ENCODE measurements at regions not wholly inside any gene's neighbourhood (a gene's known extent, or its start where the extent isn't known, plus 50 kb on each side); places are given as distances from the start of the nearest gene placed in this dataset.

DNA sequence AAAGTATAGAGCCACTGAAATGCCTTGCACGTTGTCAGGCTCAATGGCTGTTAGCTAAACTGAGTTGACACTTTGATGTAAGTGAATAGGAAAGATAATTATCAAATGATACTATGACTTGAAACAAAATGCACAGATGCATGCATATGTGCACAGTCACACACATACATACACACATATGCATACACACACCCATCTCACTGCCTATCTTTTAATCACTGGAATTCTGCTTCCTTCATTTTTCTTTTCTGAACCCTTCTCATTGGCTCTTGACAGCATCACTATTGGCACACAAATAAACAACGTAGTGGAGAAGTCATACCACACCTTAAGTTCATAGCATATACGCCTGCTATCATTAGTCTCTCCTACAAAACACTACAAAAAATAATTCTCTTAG is 154.9 kb upstream of the NCKAP5 start:
- TF ChIP-seq, protein P1, sequence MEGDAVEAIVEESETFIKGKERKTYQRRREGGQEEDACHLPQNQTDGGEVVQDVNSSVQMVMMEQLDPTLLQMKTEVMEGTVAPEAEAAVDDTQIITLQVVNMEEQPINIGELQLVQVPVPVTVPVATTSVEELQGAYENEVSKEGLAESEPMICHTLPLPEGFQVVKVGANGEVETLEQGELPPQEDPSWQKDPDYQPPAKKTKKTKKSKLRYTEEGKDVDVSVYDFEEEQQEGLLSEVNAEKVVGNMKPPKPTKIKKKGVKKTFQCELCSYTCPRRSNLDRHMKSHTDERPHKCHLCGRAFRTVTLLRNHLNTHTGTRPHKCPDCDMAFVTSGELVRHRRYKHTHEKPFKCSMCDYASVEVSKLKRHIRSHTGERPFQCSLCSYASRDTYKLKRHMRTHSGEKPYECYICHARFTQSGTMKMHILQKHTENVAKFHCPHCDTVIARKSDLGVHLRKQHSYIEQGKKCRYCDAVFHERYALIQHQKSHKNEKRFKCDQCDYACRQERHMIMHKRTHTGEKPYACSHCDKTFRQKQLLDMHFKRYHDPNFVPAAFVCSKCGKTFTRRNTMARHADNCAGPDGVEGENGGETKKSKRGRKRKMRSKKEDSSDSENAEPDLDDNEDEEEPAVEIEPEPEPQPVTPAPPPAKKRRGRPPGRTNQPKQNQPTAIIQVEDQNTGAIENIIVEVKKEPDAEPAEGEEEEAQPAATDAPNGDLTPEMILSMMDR (IDR thresholded peaks at IDR 0.05; ENCODE audit: poor library complexity, severe bottlenecking), result no peak
- no peak for TF ChIP-seq SMC3 (conservative IDR thresholded peaks at IDR 0.05; ENCODE audit: poor library complexity)
- no peak for TF ChIP-seq EZH2 (IDR thresholded peaks at IDR 0.05; ENCODE audit: borderline replicate concordance, insufficient read depth, low read length, poor library complexity, severe bottlenecking)
- no peak for TF ChIP-seq EP300 (conservative IDR thresholded peaks at IDR 0.05; ENCODE audit: poor library complexity, severe bottlenecking)
- TF ChIP-seq, protein P2, sequence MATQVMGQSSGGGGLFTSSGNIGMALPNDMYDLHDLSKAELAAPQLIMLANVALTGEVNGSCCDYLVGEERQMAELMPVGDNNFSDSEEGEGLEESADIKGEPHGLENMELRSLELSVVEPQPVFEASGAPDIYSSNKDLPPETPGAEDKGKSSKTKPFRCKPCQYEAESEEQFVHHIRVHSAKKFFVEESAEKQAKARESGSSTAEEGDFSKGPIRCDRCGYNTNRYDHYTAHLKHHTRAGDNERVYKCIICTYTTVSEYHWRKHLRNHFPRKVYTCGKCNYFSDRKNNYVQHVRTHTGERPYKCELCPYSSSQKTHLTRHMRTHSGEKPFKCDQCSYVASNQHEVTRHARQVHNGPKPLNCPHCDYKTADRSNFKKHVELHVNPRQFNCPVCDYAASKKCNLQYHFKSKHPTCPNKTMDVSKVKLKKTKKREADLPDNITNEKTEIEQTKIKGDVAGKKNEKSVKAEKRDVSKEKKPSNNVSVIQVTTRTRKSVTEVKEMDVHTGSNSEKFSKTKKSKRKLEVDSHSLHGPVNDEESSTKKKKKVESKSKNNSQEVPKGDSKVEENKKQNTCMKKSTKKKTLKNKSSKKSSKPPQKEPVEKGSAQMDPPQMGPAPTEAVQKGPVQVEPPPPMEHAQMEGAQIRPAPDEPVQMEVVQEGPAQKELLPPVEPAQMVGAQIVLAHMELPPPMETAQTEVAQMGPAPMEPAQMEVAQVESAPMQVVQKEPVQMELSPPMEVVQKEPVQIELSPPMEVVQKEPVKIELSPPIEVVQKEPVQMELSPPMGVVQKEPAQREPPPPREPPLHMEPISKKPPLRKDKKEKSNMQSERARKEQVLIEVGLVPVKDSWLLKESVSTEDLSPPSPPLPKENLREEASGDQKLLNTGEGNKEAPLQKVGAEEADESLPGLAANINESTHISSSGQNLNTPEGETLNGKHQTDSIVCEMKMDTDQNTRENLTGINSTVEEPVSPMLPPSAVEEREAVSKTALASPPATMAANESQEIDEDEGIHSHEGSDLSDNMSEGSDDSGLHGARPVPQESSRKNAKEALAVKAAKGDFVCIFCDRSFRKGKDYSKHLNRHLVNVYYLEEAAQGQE (IDR thresholded peaks at IDR 0.05; ENCODE audit: borderline replicate concordance), result no peak
- TF ChIP-seq TAF1 (IDR thresholded peaks at IDR 0.05; ENCODE audit: low read depth), result no peak
- no peak for TF ChIP-seq POLR2AphosphoS5 (IDR thresholded peaks at IDR 0.05)
